GM12878 (cell line): ENCODE measurements at regions not wholly inside any gene's neighbourhood (a gene's known extent, or its start where the extent isn't known, plus 50 kb on each side); places are given as distances from the start of the nearest gene placed in this dataset.

Source experiments
- ATAC-seq: fragments of 200-7000 bp; cut with Tn5 transposase; 3 replicates; pipeline ENCODE4 v1.9.1; 2020; ENCODE audit warnings: mild to moderate bottlenecking, moderate library complexity
- BruUV-seq: library from RNA; stranded (reverse); fragments of 400-500 nt; replicated peaks from 2 replicates; lab custom pipeline; 2021; lab: Mats Ljungman, UMichigan
- CTCF ChIA-PET: fragments of 300-600 bp; sonication (Branson Sonifier 250); formaldehyde crosslinking; extraction: SDS; loops from one replicate; lab custom pipeline; 2021; ENCODE audit warnings: inconsistent platforms; lab: Yijun Ruan, JAX
- POLR2A ChIA-PET: fragments of 350-600 bp; formaldehyde crosslinking; extraction: SDS; loops from one replicate; lab custom pipeline; 2021; ENCODE audit warnings: inconsistent platforms; lab: Charles Lee
- RAD21 ChIA-PET: fragments of 300-600 bp; sonication (Branson Sonifier 250); formaldehyde crosslinking; loops from one replicate; lab custom pipeline; 2023; ENCODE audit warnings: antibody characterized with exemption; ENCODE audit not compliant: unreplicated experiment; lab: Charles Lee
- SMC1A ChIA-PET: fragments of 300-600 bp; sonication (Branson Sonifier 250); formaldehyde crosslinking; loops from one replicate; lab custom pipeline; 2023; ENCODE audit not compliant: unreplicated experiment, uncharacterized antibody; lab: Charles Lee
- DNase-seq: peaks from one replicate; pipeline ENCODE4 v3.0.0-alpha.2; 2011; ENCODE audit warnings: low read depth, low spot score
- FAIRE-seq: peaks from 3 replicates; lab custom pipeline; 2011; peaks lifted over from hg19 to GRCh38; lab: Jason Lieb, UNC
- H2AFZ ChIP-seq: 2 replicates; pipeline ENCODE4 v1.6.0; 2011; ENCODE audit warnings: low read depth, low read length, control low read depth; ENCODE audit not compliant: control insufficient read depth
- H3K27ac ChIP-seq: 2 replicates; pipeline ENCODE4 v1.5.1; 2011; ENCODE audit warnings: control low read depth; ENCODE audit not compliant: control insufficient read depth, insufficient read depth
- H3K27me3 ChIP-seq, 2 experiments: replicated peaks in 1 of 2; 2 replicates each; pipeline versions ENCODE4 v1.6.0 to v1.6.1; 2011; ENCODE audit warnings: low read length in 1 of 2; ENCODE audit not compliant: control insufficient read depth in 2 of 2, insufficient read depth in 2 of 2
- H3K36me3 ChIP-seq, 2 experiments: 2 replicates each; pipeline ENCODE4 v1.5.1; 2011; ENCODE audit warnings: low read length in 1 of 2; ENCODE audit not compliant: control insufficient read depth in 2 of 2, insufficient read depth in 2 of 2
- H3K4me1 ChIP-seq: 2 replicates; pipeline ENCODE4 v1.6.1; 2011; ENCODE audit warnings: mild to moderate bottlenecking, low read length, moderate library complexity, mixed read lengths; ENCODE audit not compliant: control insufficient read depth, insufficient read depth
- H3K4me2 ChIP-seq: 2 replicates; pipeline ENCODE4 v1.6.0; 2011; ENCODE audit warnings: control low read depth; ENCODE audit not compliant: control insufficient read depth, insufficient read depth
- H3K4me3 ChIP-seq: fragments of 200-600 bp; sonication (generic); 2 replicates; pipeline ENCODE4 v1.5.1; 2016
- H3K79me2 ChIP-seq: 2 replicates; pipeline ENCODE4 v1.6.0; 2011; ENCODE audit warnings: low read length; ENCODE audit not compliant: control insufficient read depth, insufficient read depth
- H3K9ac ChIP-seq: 2 replicates; pipeline ENCODE4 v1.8.0; 2011; ENCODE audit warnings: low read length, control low read depth, mixed read lengths; ENCODE audit not compliant: control insufficient read depth, insufficient read depth
- H3K9me3 ChIP-seq: replicated peaks from 3 replicates; pipeline ENCODE4 v1.5.1; 2011; ENCODE audit warnings: mild to moderate bottlenecking, low read length; ENCODE audit not compliant: control insufficient read depth, insufficient read depth
- H4K20me1 ChIP-seq: 2 replicates; pipeline ENCODE4 v1.6.0; 2011; ENCODE audit not compliant: control insufficient read depth, insufficient read depth
- CBFB ChIP-seq: IDR thresholded peaks from 2 replicates; pipeline ENCODE4 v1.6.1; 2016; ENCODE audit warnings: antibody characterized with exemption, low read depth
- CTCF ChIP-seq, 3 experiments: IDR thresholded peaks in 2 of 3; conservative IDR thresholded peaks in 1 of 3; 2 replicates each; pipeline ENCODE4 v1.5.1; 2011; ENCODE audit warnings: low read depth in 3 of 3, low read length in 3 of 3, mild to moderate bottlenecking in 3 of 3, control low read depth in 2 of 3, moderate library complexity in 2 of 3, inconsistent platforms in 1 of 3, mixed read lengths in 1 of 3; ENCODE audit not compliant: control insufficient read depth in 2 of 3, insufficient read depth in 1 of 3; ENCODE audit errors: extremely low read depth in 1 of 3
- EZH2 ChIP-seq: IDR thresholded peaks from 2 replicates; pipeline ENCODE4 v1.6.1; 2012; ENCODE audit warnings: low read depth, mild to moderate bottlenecking, control low read depth, inconsistent platforms, low read length, borderline replicate concordance; ENCODE audit not compliant: control insufficient read depth
- HDGF ChIP-seq: fragments of 450-650 bp; IDR thresholded peaks from 2 replicates; pipeline ENCODE4 v1.6.1; 2016; ENCODE audit warnings: antibody characterized with exemption
- KDM1A ChIP-seq: fragments of 200-600 bp; sonication (generic); IDR thresholded peaks from 2 replicates; pipeline ENCODE4 v1.6.1; 2016; ENCODE audit warnings: borderline replicate concordance
- MTA2 ChIP-seq: fragments of 450-650 bp; IDR thresholded peaks from 2 replicates; pipeline ENCODE4 v1.6.1; 2016; ENCODE audit warnings: low read depth, mild to moderate bottlenecking, moderate library complexity
- RAD21 ChIP-seq: IDR thresholded peaks from 2 replicates; pipeline ENCODE4 v1.6.1; 2011; ENCODE audit warnings: mild to moderate bottlenecking, low read depth, low read length, moderate library complexity; ENCODE audit not compliant: insufficient read depth
- SP1 ChIP-seq: IDR thresholded peaks from one replicate; pipeline ENCODE4 v1.6.1; 2011; ENCODE audit warnings: low read depth, low read length
- STAT1 ChIP-seq: fragments of 450-650 bp; conservative IDR thresholded peaks from 2 replicates; pipeline ENCODE4 v1.6.1; 2014; ENCODE audit warnings: antibody characterized with exemption, mild to moderate bottlenecking
- SUPT20H ChIP-seq: IDR thresholded peaks from 2 replicates; pipeline ENCODE4 v1.6.1; 2011; ENCODE audit warnings: low read depth, mild to moderate bottlenecking, low read length, moderate library complexity, borderline replicate concordance; ENCODE audit not compliant: control insufficient read depth
- ZBTB11 ChIP-seq: fragments of 450-650 bp; formaldehyde crosslinking; IDR thresholded peaks from 2 replicates; pipeline ENCODE4 v1.5.0; 2022; ENCODE audit warnings: mild to moderate bottlenecking, missing genetic modification characterization
- WGBS: methylation state at CpG from one replicate; pipeline ENCODE4 v1.1.6; 2016; ENCODE audit warnings: low lambda C conversion rate; ENCODE audit not compliant: insufficient replicate concordance, insufficient coverage; ENCODE audit errors: missing lambda C conversion rate; 5-methylcytosine and 5-hydroxymethylcytosine counted together
- in situ Hi-C: fragments of 300-500 bp; cut with MboI; formaldehyde crosslinking; loops from 9 replicates; pipeline ENCODE4 v1.14.3; 2018; ENCODE audit warnings: mixed read lengths
- intact Hi-C: fragments of 100-400 bp; cut with micrococcal nuclease; formaldehyde crosslinking; loops from one replicate; pipeline ENCODE4 v1.14.2; 2022; ENCODE audit not compliant: unreplicated experiment

- H3K4me2 ChIP-seq, result no peak overlapping the region
- H3K4me3 ChIP-seq, result no peak overlapping the region
- no peaks in the 10 kb centered on the region for H3K9me3 ChIP-seq
- H3K9ac ChIP-seq, result no peak overlapping the region
- POLR2A ChIA-PET, result no interaction called here
- no peaks in the 10 kb centered on the region; a peak in 1 of 4 replicates for H3K27me3 ChIP-seq
- BruUV-seq, result no TSS peak
- intact Hi-C loops, result no loop called here
- no peak for ATAC-seq
- CTCF ChIA-PET, result no interaction called here
- no peak for DNase-seq
- RAD21 ChIA-PET, result no interaction called here
- no peaks in the 10 kb centered on the region for H3K36me3 ChIP-seq
- no peaks in the 10 kb centered on the region for H3K79me2 ChIP-seq
- H2AFZ ChIP-seq, result no peak overlapping the region
- TF ChIP-seq CTCF (IDR thresholded peaks at IDR 0.05 in 2 of 3, conservative IDR thresholded peaks at IDR 0.05 in 1 of 3; ENCODE audit: control insufficient read depth in 2 of 3, extremely low read depth in 1 of 3, insufficient read depth in 1 of 3, low read depth in 3 of 3, low read length in 3 of 3), result no peak
- no peak for TF ChIP-seq KDM1A
- TF ChIP-seq MTA2, result no peak
- no peak for TF ChIP-seq RAD21
- TF ChIP-seq HDGF, result no peak
- no peak for TF ChIP-seq SP1
- TF ChIP-seq EZH2, result no peak
- no peak for TF ChIP-seq SUPT20H
- TF ChIP-seq STAT1, result no peak
- no peak for TF ChIP-seq ZBTB11 (CRISPR knock-in tag)
- TF ChIP-seq CBFB, result no peak
- TF ChIP-seq, all 136 proteins: peak for 0
- Histone ChIP-seq H4K20me1 (no peaks in the 10 kb centered on the region), H3K27ac (no peak overlapping the region), H3K4me1 (no peaks in the 10 kb centered on the region)
- in situ Hi-C loops, result no loop called here
- SMC1A ChIA-PET, result no interaction called here
- 0% methylated on average over 1 of the region's 1 CpG for WGBS
- no peak for FAIRE-seq
Measured at GRCh38 chr3:178329936-178330335, 206.3 kb upstream of the KCNMB2 start.
